ENCODE measurements at regions not wholly inside any gene's neighbourhood (a gene's known extent, or its start where the extent isn't known, plus 50 kb on each side); places are given as distances from the start of the nearest gene placed in this dataset.

- 59% methylated on average over 4 of the region's 4 CpGs for WGBS, 2 donors
- TF ChIP-seq CTCF (IDR thresholded peaks at IDR 0.05) (no peak), POLR2A (IDR thresholded peaks at IDR 0.05) (no peak)
- DNase-seq (ENCODE audit: low spot score in 2 of 2): no peak
- no peak overlapping the region for H3K4me3 ChIP-seq (ENCODE audit: low read depth, poor library complexity, severe bottlenecking)
- intact Hi-C loops (cut with DNase I; ENCODE audit: low total_unique reads): no loop called here
These were observed 275.9 kb upstream of the GCFC2 start for GRCh38 chr2:75986617-75987016.

GRCh38 chr2:75982719-75983118 is 272.0 kb upstream of the GCFC2 start:
- no peak overlapping the region for H3K4me3 ChIP-seq (ENCODE audit: low read depth, poor library complexity, severe bottlenecking)
- 39 to 61% methylated on average over 2 of the region's 2 CpGs for WGBS, 2 donors
- intact Hi-C loops (cut with DNase I; ENCODE audit: low total_unique reads): no loop called here
- DNase-seq (ENCODE audit: low spot score in 2 of 2): no peak
- TF ChIP-seq POLR2A (IDR thresholded peaks at IDR 0.05) (no peak), CTCF (IDR thresholded peaks at IDR 0.05) (no peak)

GRCh38 chr2:75964646-75965045 is 253.9 kb upstream of the GCFC2 start:
- DNase-seq (ENCODE audit: low spot score in 2 of 2): no peak
- H3K4me3 ChIP-seq (ENCODE audit: low read depth, poor library complexity, severe bottlenecking): no peak overlapping the region
- WGBS, 2 donors: 62 to 75% methylated on average over 2 of the region's 2 CpGs
- TF ChIP-seq CTCF (IDR thresholded peaks at IDR 0.05): no peak
- TF ChIP-seq POLR2A (IDR thresholded peaks at IDR 0.05): no peak
- intact Hi-C loops (cut with DNase I; ENCODE audit: low total_unique reads): no loop called here

- no peak for DNase-seq (ENCODE audit: low spot score in 2 of 2)
- 79 to 86% methylated on average over 3 of the region's 3 CpGs for WGBS, 2 donors
- no peak overlapping the region for H3K4me3 ChIP-seq (ENCODE audit: low read depth, poor library complexity, severe bottlenecking)
- TF ChIP-seq CTCF (IDR thresholded peaks at IDR 0.05): no peak
- intact Hi-C loops (cut with DNase I; ENCODE audit: low total_unique reads): no loop called here
These were observed 249.8 kb upstream of the GCFC2 start for GRCh38 chr2:75960472-75961009.

- H3K4me3 ChIP-seq (ENCODE audit: low read depth, poor library complexity, severe bottlenecking): no peak overlapping the region
- 60 to 83% methylated on average over 4 of the region's 4 CpGs for WGBS, 2 donors
- intact Hi-C loops (cut with DNase I; ENCODE audit: low total_unique reads): no loop called here
- no peak for DNase-seq (ENCODE audit: low spot score in 2 of 2)
- TF ChIP-seq POLR2A (IDR thresholded peaks at IDR 0.05) (no peak), CTCF (IDR thresholded peaks at IDR 0.05) (no peak)
These were observed 249.2 kb upstream of the GCFC2 start for GRCh38 chr2:75959724-75960471.

- TF ChIP-seq POLR2A (IDR thresholded peaks at IDR 0.05): no peak
- no peak for TF ChIP-seq CTCF (IDR thresholded peaks at IDR 0.05)
- DNase-seq (ENCODE audit: low spot score in 2 of 2): no peak
These were observed 244.0 kb upstream of the GCFC2 start for GRCh38 chr2:75954761-75955160.

More at GRCh38 chr2:75954761-75955160, 244.0 kb upstream of the GCFC2 start:
- intact Hi-C loops (cut with DNase I; ENCODE audit: low total_unique reads): no loop called here
- no peak overlapping the region for H3K4me3 ChIP-seq (ENCODE audit: low read depth, poor library complexity, severe bottlenecking)
